Eye (tissue), 1 donor: ENCODE measurements at regions not wholly inside any gene's neighbourhood (a gene's known extent, or its start where the extent isn't known, plus 50 kb on each side); places are given as distances from the start of the nearest gene placed in this dataset.
A peak's percentile ranks its signal among the peaks of the same experiment; 100 is the strongest.

Experiments
- DNase-seq: peaks from one replicate; pipeline ENCODE4 v3.0.0-alpha.2; 2015

GRCh38 chr13:108439556-108439955 lies 170.0 kb downstream of the TNFSF13B start:
- DNase-seq: no peak

GRCh38 chr13:108444448-108444847 lies 174.9 kb downstream of the TNFSF13B start:
- DNase-seq: no peak

DNA sequence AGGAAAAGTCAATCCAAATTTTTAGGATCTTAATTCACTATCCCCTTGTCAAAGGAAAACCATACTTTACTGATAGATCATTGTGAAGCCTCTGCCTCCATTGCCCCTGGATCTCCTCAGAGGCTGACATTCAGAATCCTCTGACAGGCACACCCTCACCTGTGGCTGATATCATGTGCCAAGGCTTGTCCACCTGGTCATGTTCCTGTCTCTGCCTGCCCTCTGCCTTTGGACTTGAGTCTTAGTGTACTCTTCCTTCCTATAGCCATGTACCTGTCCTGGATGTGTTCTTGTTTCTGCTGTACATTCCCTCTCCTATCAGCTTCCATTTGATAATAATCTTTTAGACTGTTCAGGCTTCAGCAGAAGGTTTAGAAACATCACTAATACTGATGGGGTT lies 179.4 kb downstream of the TNFSF13B start:
- DNase-seq: no peak

GRCh38 chr13:108451121-108451520 lies 178.3 kb upstream of the MYO16 start:
- DNase-seq: peak; percentile 76

- no peak for DNase-seq
These were observed 174.1 kb upstream of the MYO16 start for GRCh38 chr13:108455320-108455719.

DNA sequence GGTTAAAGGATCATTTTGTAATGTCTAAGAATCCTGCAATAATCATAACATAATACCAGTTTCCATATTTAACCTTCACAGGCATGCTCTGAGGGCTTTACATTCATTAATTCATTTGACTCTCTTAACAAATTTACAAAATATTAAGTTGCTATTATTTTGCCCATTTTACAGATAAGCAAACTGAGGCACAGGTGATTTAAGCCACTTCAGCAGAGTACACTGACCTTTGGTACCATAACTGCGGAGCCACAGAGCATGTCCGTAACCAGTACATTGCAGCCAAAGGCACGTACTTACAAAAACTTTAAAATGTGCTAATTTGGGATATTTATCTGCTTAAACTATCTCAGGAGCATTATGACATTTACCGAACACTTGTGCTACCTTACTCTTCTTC lies 169.4 kb upstream of the MYO16 start:
- DNase-seq: no peak

DNA sequence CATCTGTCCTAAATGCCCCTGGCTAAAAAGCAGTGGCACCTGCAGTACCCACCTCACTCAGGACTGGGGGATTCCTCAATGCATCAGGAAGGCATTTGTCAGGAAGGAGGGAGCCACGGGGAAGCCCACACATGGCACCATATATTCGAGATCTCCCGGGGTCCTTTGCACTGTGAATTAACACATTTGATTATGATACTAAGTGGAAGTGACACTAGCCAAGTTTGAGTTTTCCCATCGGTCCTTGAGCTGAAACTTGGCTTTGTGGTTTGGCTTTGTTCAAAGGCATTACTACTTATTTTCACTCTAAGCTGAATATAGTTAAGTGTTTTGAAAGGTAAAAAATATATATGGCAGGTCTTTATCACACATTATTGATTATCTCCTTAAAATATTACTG lies 168.7 kb upstream of the MYO16 start:
- DNase-seq: peak; percentile 83

DNA sequence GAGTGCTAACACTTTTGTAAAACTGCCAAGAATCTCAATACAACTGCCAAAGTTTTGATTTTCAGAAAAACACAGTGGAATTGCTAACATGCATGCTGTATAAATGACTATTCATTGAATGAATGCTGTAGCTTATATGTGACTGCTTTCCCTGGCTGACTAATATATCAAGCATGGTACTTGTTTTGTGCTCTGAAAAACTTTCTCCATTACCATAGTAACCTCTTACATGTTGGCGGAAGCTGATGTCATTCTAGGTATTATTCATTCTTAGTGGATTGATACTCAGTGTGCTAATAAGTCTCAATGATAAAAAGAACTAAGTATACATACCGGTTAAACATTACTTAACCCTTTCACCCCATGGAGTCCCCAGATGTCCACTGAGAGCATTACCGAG lies 166.1 kb upstream of the MYO16 start:
- peak; percentile 30 for DNase-seq

- DNase-seq: no peak
These were observed 158.5 kb upstream of the MYO16 start for GRCh38 chr13:108470921-108471320.

DNA sequence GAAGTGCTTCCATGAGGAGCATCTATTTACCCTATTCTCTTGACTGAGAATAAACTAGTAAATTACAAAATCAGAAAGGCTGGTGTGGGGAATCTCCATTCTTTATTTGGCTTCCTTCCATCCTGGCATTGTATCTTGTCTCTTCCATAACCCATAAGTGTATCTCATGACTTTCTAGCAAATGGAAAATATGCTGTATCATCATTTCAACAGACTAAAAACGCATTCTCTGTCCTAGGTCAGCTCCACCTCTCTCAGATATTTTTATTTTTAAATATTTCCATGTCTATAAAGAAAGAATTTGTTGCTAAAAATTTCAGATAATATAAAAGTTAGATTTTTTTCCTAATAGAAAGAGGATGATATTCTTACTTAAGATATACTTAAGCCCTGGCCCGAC lies 154.2 kb upstream of the MYO16 start:
- DNase-seq: no peak

GRCh38 chr13:108477376-108477775 lies 152.0 kb upstream of the MYO16 start:
- no peak for DNase-seq

DNA sequence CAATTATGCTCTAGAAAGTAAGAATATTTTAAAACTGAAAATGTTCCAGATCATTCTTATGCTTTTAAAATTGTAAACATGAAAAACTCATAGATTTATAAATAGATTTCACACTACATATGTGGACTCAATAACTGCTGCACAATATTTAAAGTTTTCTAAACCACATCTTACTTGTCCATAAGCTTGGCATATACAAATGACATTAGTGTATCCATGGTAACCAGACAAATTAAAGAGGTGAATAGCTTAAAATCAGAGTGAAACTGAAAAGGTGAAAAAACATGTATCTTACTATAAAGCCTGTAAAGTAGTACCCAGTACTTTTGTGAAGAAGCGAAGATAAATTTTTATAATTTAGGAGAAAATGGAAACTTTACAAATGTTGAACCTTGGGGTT lies 151.2 kb upstream of the MYO16 start:
- DNase-seq: no peak

GRCh38 chr13:108483981-108484380 lies 145.4 kb upstream of the MYO16 start:
- no peak for DNase-seq

DNA sequence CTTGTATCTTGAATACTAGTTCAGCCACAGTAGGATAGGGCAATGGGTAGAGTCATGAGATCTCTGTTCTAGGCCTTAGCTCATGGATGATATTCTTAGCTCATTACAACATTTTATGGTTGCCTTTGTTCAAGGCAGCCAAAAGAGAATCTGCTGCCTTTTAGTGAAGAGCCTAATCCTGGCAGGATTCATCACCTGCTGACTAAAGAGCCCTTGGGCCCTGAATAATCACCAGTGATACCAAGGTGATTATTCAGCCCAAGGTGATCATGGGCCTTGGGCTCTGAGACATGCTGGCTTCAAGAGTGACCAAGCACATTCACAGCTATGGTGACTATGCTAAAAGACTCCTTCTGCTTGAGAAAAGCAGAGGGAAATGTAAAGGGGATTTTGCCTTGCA lies 143.3 kb upstream of the MYO16 start:
- no peak for DNase-seq

DNA sequence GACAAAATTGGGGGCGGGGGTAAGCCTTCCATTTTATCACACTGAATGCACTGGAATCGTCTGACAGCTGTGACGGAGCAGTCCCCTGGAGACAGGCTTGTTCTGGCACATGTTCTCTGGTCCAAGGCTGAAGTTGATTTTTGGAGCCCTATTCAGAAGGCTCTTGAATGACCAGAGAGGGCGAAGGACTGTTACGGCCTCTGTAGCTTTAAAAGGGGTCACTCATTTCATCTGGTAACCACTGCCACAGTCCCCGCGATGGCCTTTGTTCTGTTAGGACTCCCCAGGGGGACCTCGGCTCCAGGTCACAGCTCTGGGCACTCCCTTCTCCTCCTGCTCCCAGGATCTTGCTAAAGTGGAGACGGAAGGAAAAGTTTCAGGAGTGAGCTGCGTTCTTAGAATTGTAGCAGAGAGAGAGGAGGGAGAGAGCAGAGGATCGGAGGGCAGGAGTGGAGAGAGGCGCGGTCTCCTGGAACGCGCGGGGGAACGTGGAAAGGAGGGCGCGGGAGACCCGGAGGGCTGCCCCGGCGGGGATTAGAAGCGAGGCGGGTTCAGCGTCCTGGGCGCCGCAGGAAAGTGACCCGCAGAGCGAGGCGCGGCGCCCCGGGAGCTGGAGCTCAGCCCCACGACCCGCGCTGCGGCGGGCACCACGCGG lies 134.3 kb upstream of the MYO16 start:
- peak; percentile 85 for DNase-seq

- peak; percentile 87 for DNase-seq
These were observed 133.6 kb upstream of the MYO16 start for GRCh38 chr13:108495646-108496361.

- DNase-seq: peak; percentile 89
These were observed 132.8 kb upstream of the MYO16 start for GRCh38 chr13:108496362-108497210.

DNA sequence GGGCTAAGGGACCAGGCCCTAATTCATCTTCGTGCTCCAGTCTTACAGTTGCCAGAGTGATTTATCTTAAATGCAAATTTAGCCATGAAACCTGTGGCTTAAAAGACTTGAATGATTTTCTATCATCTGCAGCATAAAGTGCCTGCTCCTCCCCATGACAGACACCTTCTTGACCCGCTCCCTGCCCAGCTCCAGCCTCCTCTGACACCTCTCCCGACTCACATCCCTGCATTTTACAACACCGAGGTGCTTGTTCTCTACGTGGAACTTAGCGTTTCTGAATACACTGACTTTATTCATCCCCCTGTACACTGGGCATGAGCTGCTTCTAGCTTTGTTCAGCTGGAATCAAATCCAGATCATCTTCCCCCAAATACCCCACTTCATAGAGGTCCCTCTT lies 128.7 kb upstream of the MYO16 start:
- no peak for DNase-seq

- peak; percentile 45 for DNase-seq
These were observed 121.1 kb upstream of the MYO16 start for GRCh38 chr13:108508263-108508662.

GRCh38 chr13:108525827-108526226 lies 103.6 kb upstream of the MYO16 start:
- peak; percentile 64 for DNase-seq

GRCh38 chr13:108526286-108526685 lies 103.1 kb upstream of the MYO16 start:
- no peak for DNase-seq

GRCh38 chr13:108527844-108528243 lies 101.6 kb upstream of the MYO16 start:
- DNase-seq: peak; percentile 56

- no peak for DNase-seq
These were observed 101.1 kb upstream of the MYO16 start for GRCh38 chr13:108528303-108528702.

DNA sequence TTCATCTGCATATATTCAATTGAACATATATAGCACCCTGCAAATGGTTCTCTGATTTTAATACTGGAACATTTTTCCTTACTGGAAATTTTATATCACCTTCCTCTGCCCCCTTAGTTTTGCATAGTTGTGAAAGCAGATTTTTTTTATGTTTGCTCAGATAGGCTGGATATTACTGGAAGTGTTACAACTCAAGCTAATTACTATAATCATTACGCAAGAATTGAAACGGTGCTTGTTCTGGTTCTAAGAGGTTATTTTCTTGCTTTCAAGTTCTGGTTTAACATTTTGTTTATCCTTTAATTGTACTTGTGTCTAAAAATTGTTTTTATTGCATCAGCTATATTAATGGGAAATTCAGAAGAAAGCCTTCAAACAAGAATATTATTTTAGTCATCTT lies 95.6 kb upstream of the MYO16 start:
- no peak for DNase-seq
